ENCODE measurements at regions not wholly inside any gene's neighbourhood (a gene's known extent, or its start where the extent isn't known, plus 50 kb on each side); places are given as distances from the start of the nearest gene placed in this dataset.

- Histone ChIP-seq H3K4me3 (no peak overlapping the region), H3K9me3 (no peaks in the 10 kb centered on the region), H3K4me1 (peaks cover 6 to 18% (median 9%) of the 10 kb centered on the region in 4 donors), H3K27ac (replicated peaks in 1 of 4) (no peak overlapping the region), H3K27me3 (peaks cover 0 to 25% (median 0%) of the 10 kb centered on the region in 4 donors), H3K36me3 (no peaks in the 10 kb centered on the region)
- intact Hi-C loops (cut with DNase I): no loop called here
- DNase-seq (ENCODE audit: extremely low spot score): peak; percentile 80
- 81% methylated on average over 4 of the region's 4 CpGs for WGBS
- TF ChIP-seq POLR2AphosphoS5 (IDR thresholded peaks at IDR 0.05) (no peak), POLR2A (IDR thresholded peaks at IDR 0.05; ENCODE audit: low read depth) (no peak), EP300 (IDR thresholded peaks at IDR 0.05) (no peak)
- TF ChIP-seq, protein P1, sequence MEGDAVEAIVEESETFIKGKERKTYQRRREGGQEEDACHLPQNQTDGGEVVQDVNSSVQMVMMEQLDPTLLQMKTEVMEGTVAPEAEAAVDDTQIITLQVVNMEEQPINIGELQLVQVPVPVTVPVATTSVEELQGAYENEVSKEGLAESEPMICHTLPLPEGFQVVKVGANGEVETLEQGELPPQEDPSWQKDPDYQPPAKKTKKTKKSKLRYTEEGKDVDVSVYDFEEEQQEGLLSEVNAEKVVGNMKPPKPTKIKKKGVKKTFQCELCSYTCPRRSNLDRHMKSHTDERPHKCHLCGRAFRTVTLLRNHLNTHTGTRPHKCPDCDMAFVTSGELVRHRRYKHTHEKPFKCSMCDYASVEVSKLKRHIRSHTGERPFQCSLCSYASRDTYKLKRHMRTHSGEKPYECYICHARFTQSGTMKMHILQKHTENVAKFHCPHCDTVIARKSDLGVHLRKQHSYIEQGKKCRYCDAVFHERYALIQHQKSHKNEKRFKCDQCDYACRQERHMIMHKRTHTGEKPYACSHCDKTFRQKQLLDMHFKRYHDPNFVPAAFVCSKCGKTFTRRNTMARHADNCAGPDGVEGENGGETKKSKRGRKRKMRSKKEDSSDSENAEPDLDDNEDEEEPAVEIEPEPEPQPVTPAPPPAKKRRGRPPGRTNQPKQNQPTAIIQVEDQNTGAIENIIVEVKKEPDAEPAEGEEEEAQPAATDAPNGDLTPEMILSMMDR (IDR thresholded peaks at IDR 0.05): no peak
These were observed 80.8 kb upstream of the UNC5B start for GRCh38 chr10:71131508-71132088.

DNA sequence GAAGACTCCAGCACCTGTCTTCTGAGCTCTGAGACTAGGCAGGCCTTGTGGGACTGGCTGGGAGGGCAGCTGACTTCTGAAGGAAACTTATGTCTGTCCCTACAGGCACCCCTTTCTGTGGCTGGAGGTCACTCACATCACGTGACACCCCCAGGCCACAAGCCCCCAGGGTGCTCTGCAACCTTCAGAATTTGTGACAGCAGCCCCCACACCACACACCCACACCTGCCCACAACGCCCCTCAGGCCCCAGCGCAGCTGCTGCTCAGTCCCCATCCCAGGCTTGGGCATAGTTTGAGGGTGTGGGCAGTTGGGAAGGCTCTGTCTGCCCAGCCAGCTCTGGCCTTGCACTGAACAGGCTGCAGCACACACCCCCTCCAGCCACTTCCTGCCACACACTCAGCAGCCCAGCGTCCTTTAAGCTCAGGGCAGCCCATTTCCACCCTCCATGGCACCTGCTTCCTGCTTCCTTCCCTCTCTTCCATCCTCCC lies 80.0 kb upstream of the UNC5B start:
- H3K9me3 ChIP-seq: no peaks in the 10 kb centered on the region
- no peak overlapping the region for H3K27ac ChIP-seq (replicated peaks in 1 of 4)
- peaks cover 0 to 25% (median 0%) of the 10 kb centered on the region in 4 donors for H3K27me3 ChIP-seq
- WGBS: 76% methylated on average over 4 of the region's 4 CpGs
- peak; percentile 55 for DNase-seq (ENCODE audit: extremely low spot score)
- H3K36me3 ChIP-seq: no peaks in the 10 kb centered on the region
- intact Hi-C loops (cut with DNase I): no loop called here
- no peak overlapping the region for H3K4me3 ChIP-seq
- TF ChIP-seq, protein P1 (IDR thresholded peaks at IDR 0.05): no peak
- H3K4me1 ChIP-seq: peaks cover 6 to 18% (median 9%) of the 10 kb centered on the region in 4 donors

DNA sequence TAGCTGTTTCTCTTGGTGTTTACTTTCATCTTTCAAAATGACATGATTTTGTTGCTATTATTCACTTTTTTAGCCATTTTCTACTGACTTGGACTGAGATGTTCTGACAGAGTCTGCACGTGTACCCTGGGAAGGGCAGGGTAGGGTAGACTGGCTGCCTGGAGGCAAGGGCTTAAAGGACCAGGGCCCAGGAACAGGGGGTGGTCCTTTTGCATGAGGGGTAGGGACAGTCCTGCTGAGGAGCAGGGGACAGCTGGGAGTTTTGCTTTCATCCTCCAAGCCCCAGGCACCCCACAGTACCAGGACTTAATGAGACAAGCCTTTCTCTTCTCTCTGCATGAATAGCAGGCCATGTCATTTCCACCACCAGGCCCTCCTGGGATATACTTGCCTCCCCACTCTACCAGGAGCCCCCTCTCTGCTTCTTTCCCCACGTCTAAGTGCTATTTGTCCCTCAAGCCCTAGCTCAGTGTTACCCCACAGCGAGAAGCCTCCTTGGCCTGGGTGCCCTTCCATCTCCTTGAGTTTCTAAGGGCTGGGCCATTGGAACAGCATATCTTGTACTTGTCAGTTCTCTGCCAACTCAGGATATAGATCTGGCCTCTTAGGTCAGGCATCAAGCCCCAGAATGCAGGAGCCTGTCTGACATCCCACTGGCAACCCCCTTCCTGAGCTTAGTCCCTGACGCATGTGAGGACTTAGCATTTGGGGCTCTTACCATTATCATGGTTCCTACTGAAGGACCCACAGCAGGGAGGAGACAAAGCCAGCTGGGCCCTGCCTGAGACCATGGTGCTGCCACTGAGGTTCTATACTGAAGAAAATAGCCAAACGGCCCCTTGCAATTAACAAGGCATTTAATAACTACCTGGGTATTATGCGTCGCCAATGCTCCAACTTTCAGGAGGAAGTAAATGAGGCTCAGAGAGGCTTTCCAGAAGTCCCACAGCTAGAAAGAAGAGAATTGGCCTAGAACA lies 78.4 kb upstream of the UNC5B start:
- peaks cover 0 to 25% (median 0%) of the 10 kb centered on the region in 4 donors for H3K27me3 ChIP-seq
- no peaks in the 10 kb centered on the region for H3K9me3 ChIP-seq
- 93% methylated on average over 7 of the region's 7 CpGs for WGBS
- peaks cover 0 to 16% (median 13%) of the 10 kb centered on the region in 4 donors for H3K4me1 ChIP-seq
- TF ChIP-seq POLR2AphosphoS5 (IDR thresholded peaks at IDR 0.05) (no peak), POLR2A (IDR thresholded peaks at IDR 0.05; ENCODE audit: low read depth) (no peak), EP300 (IDR thresholded peaks at IDR 0.05) (no peak)
- TF ChIP-seq, protein P1 (IDR thresholded peaks at IDR 0.05): no peak
- no peak overlapping the region for H3K4me3 ChIP-seq
- no peak overlapping the region for H3K27ac ChIP-seq (replicated peaks in 1 of 4)
- intact Hi-C loops (cut with DNase I): no loop called here
- peak; percentile 82 for DNase-seq (ENCODE audit: extremely low spot score)
- no peaks in the 10 kb centered on the region for H3K36me3 ChIP-seq

DNA sequence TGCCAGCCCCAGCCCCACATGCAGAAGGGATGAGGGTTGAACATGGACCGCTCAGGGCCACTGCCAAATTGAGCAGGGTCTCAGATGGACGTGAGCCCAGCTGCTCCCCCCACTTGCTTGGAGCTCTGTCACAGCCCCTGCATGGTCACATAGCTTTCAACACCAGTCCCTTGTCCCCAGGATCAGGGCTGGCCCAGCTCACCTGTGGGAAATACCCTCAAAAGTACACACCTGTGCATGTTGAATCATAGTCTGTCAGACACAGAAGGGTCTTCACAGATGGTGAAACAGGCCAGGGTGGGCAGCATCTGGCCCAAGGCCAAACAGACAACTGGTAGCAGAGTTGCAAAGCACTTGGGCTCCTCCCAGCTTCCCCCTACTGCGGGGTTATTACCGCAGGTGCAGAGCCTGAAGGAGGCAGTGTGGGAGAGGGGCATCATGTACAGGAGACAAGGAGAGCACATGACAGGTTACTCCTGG lies 77.6 kb upstream of the UNC5B start:
- H3K27me3 ChIP-seq: peaks cover 0 to 25% (median 0%) of the 10 kb centered on the region in 4 donors
- no peaks in the 10 kb centered on the region for H3K9me3 ChIP-seq
- peak; percentile 60 for DNase-seq (ENCODE audit: extremely low spot score)
- H3K27ac ChIP-seq (replicated peaks in 1 of 4): no peak overlapping the region
- no peak overlapping the region for H3K4me3 ChIP-seq
- 84% methylated on average over 4 of the region's 4 CpGs for WGBS
- TF ChIP-seq, protein P1 (IDR thresholded peaks at IDR 0.05): no peak
- intact Hi-C loops (cut with DNase I): no loop called here
- H3K36me3 ChIP-seq: no peaks in the 10 kb centered on the region
- peaks cover 0 to 16% (median 13%) of the 10 kb centered on the region in 4 donors for H3K4me1 ChIP-seq
